Esophagus squamous epithelium (tissue), 4 donors: ENCODE measurements at regions not wholly inside any gene's neighbourhood (a gene's known extent, or its start where the extent isn't known, plus 50 kb on each side); places are given as distances from the start of the nearest gene placed in this dataset.

ENCODE experiments used
- CTCF ChIP-seq, 6 experiments: fragments of 450-650 bp in 4 of 6; fragments of 200-600 bp in 2 of 6; sonication (generic) in 2 of 6; IDR thresholded peaks; one replicate each; pipeline ENCODE4 v1.5.1; 2016 to 2019; ENCODE audit warnings: antibody characterized with exemption in 6 of 6, mild to moderate bottlenecking in 4 of 6, moderate library complexity in 4 of 6
- POLR2A ChIP-seq, 4 donors: fragments of 450-650 bp; IDR thresholded peaks; one replicate each; pipeline ENCODE4 v1.6.1; 2017; ENCODE audit warnings: antibody characterized with exemption in 4 of 4, mild to moderate bottlenecking in 4 of 4, moderate library complexity in 3 of 4

DNA sequence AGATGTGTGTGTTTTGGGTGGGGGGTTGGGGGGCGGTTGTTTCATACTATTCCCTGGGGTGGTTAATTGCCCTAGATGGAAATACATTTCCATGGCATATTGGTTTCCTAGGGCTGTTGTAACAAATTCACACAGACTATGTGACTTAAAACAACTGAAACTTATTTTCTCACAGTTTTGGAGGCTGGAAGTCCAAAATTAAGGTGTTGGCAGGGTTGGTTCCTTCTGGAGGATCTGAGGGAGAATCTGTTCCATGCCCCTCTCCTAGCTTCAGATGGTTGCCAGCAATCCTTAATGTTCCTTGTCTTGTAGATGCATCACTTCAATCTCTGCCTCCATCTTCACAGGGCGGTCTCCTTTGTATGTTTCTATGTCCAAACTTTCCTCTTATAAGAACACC is 353.7 kb upstream of the ACTBL2 start:
- TF ChIP-seq CTCF (IDR thresholded peaks at IDR 0.05) (no peak), POLR2A (IDR thresholded peaks at IDR 0.05) (no peak)
